Neural progenitor cell (in vitro differentiated cells): ENCODE measurements at regions not wholly inside any gene's neighbourhood (a gene's known extent, or its start where the extent isn't known, plus 50 kb on each side); places are given as distances from the start of the nearest gene placed in this dataset.

ENCODE experiments used
- DNase-seq: peaks from one replicate; pipeline ENCODE4 v3.0.0-alpha.2; 2016; ENCODE audit warnings: low spot score
- H2AFZ ChIP-seq: fragments of 200-600 bp; sonication (generic); replicated peaks from 2 replicates; pipeline ENCODE4 v1.6.1; 2016; ENCODE audit warnings: antibody characterized with exemption
- H3F3A ChIP-seq: fragments of 200-600 bp; sonication (generic); 2 replicates; pipeline ENCODE4 v1.6.1; 2016; ENCODE audit warnings: antibody characterized with exemption, low read depth
- H3K27ac ChIP-seq: fragments of 200-600 bp; sonication (generic); 2 replicates; pipeline ENCODE4 v1.5.1; 2016; ENCODE audit warnings: mild to moderate bottlenecking
- H3K27me3 ChIP-seq: fragments of 200-600 bp; sonication (generic); 2 replicates; pipeline ENCODE4 v1.6.1; 2016; ENCODE audit warnings: mild to moderate bottlenecking, moderate library complexity
- H3K36me3 ChIP-seq: fragments of 200-600 bp; sonication (generic); 2 replicates; pipeline ENCODE4 v1.5.1; 2016
- H3K4me1 ChIP-seq: fragments of 200-600 bp; sonication (generic); 2 replicates; pipeline ENCODE4 v1.6.1; 2016; ENCODE audit warnings: mixed run types
- H3K4me2 ChIP-seq: fragments of 200-600 bp; sonication (generic); 2 replicates; pipeline ENCODE4 v1.6.1; 2016
- H3K4me3 ChIP-seq: fragments of 200-600 bp; sonication (generic); 2 replicates; pipeline ENCODE4 v1.5.1; 2016
- H3K79me2 ChIP-seq: fragments of 200-600 bp; sonication (generic); 2 replicates; pipeline ENCODE4 v1.6.1; 2016; ENCODE audit warnings: low read depth
- H3K9ac ChIP-seq: fragments of 200-600 bp; sonication (generic); 2 replicates; pipeline ENCODE4 v1.6.1; 2016
- H3K9me3 ChIP-seq: fragments of 200-600 bp; sonication (generic); 2 replicates; pipeline ENCODE4 v1.5.1; 2016; ENCODE audit warnings: low read depth
- H4K20me1 ChIP-seq: fragments of 200-600 bp; sonication (generic); 2 replicates; pipeline ENCODE4 v1.6.1; 2016; ENCODE audit warnings: low read depth
- H3K27ac Mint-ChIP-seq: 3 replicates; pipeline ENCODE4 v1.8.0; 2021; ENCODE audit warnings: mixed read lengths
- H3K27me3 Mint-ChIP-seq: 2 replicates; pipeline ENCODE4 v1.8.0; 2022; ENCODE audit warnings: low read depth, mild to moderate bottlenecking, inconsistent platforms, moderate library complexity, mixed read lengths; ENCODE audit not compliant: insufficient read depth
- H3K36me3 Mint-ChIP-seq: 3 replicates; pipeline ENCODE4 v1.8.0; 2021; ENCODE audit warnings: mixed read lengths
- H3K4me1 Mint-ChIP-seq: 3 replicates; pipeline ENCODE4 v1.8.0; 2021; ENCODE audit warnings: mixed read lengths
- H3K4me3 Mint-ChIP-seq: 3 replicates; pipeline ENCODE4 v1.8.0; 2021; ENCODE audit warnings: mild to moderate bottlenecking, moderate library complexity, mixed read lengths
- H3K9me3 Mint-ChIP-seq: 3 replicates; pipeline ENCODE4 v1.8.0; 2020; ENCODE audit warnings: mixed read lengths
- EZH2 ChIP-seq: fragments of 200-600 bp; sonication (generic); IDR thresholded peaks from 2 replicates; pipeline ENCODE4 v1.6.1; 2017; ENCODE audit warnings: antibody characterized with exemption, mild to moderate bottlenecking, moderate library complexity
- EZH2phosphoT487 ChIP-seq: fragments of 200-600 bp; sonication (generic); IDR thresholded peaks from 2 replicates; pipeline ENCODE4 v1.6.1; 2017; ENCODE audit warnings: antibody characterized with exemption
- TF ChIP-seq, protein P1 (sequence below): fragments of 200-600 bp; sonication (generic); IDR thresholded peaks from 2 replicates; pipeline ENCODE4 v1.5.1; 2017; ENCODE audit warnings: antibody characterized with exemption, mild to moderate bottlenecking

DNA sequence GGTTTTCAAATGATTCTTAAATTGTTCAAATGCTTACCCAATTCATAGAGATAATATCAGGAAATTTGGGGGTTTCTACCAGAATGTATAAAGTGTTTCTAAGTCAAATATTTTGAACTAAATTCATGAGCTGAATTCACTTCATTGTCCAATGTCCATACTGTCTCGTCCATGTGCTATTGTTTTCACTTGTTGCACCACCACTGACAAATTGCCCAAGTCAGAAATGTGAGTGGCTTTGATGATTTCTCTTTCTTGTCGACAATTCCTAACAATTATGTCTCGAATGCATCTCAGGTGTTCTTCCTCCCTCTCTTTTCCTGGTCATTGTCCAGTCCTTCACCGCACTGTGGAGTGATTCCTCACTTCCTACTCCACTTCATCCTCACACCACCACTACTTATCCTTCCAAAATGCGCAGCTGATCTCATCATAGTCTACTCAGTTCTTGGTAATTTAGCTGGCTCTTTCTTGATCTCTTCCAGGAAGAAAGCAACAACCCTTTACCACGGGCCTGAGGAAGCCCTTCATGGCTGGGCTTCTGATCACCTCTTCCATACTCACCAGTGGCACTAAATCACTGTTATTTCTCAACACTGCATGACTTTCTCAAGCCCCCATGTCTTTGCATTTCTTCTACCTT lies 161.1 kb downstream of the FOXA2 start:
- Mint-ChIP-seq H3K36me3 (peaks cover 2% of the 10 kb centered on the region), H3K4me3 (no peak overlapping the region), H3K9me3 (peaks cover 5% of the 10 kb centered on the region), H3K27me3 (peaks cover 48% of the 10 kb centered on the region), H3K27ac (no peak overlapping the region), H3K4me1 (no peaks in the 10 kb centered on the region)
- Histone ChIP-seq H3K36me3 (no peaks in the 10 kb centered on the region), H4K20me1 (no peaks in the 10 kb centered on the region), H3K4me2 (no peak overlapping the region), H3F3A (no peaks in the 10 kb centered on the region), H3K79me2 (no peaks in the 10 kb centered on the region), H2AFZ (no peak overlapping the region), H3K9me3 (no peaks in the 10 kb centered on the region), H3K4me1 (peaks cover 6% of the 10 kb centered on the region), H3K4me3 (no peak overlapping the region), H3K27ac (no peak overlapping the region), H3K27me3 (peaks cover 100% of the 10 kb centered on the region), H3K9ac (no peak overlapping the region)
- no peak for TF ChIP-seq EZH2phosphoT487
- DNase-seq = no peak

DNA sequence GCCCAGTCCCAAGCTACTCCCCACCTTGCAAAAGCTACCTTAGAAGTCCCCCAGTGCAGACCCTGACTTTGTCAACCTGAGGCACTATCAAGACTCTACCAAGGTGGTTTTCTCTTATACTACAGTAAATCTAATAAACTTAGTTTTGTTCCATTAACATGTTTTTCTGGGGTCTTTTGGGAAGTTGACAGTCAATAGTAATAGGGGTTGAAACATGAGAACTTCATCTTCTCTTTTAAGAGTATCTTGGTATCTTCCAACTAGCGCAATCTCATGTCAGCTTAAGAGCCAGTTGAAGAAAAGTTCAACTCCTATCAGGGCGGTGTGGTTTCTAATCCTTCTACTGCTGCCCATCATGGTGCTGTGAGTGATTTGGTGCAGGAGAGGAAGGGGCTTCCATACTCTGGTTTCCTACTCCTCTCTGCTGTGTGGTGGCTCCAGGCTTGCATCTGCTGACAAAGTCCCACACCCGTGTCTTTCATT lies 164.2 kb downstream of the FOXA2 start:
- Histone ChIP-seq H3K9ac (no peak overlapping the region), H3K79me2 (no peaks in the 10 kb centered on the region), H3K9me3 (no peaks in the 10 kb centered on the region), H3K36me3 (no peaks in the 10 kb centered on the region), H3K4me2 (no peak overlapping the region), H2AFZ (no peak overlapping the region), H3K4me1 (no peaks in the 10 kb centered on the region), H3K4me3 (no peak overlapping the region), H3K27me3 (peaks cover 94% of the 10 kb centered on the region), H3K27ac (no peak overlapping the region), H3F3A (no peaks in the 10 kb centered on the region), H4K20me1 (no peaks in the 10 kb centered on the region)
- Mint-ChIP-seq H3K27me3 (peaks cover 26% of the 10 kb centered on the region), H3K4me3 (no peak overlapping the region), H3K36me3 (no peaks in the 10 kb centered on the region), H3K9me3 (peaks cover 8% of the 10 kb centered on the region), H3K4me1 (no peaks in the 10 kb centered on the region), H3K27ac (no peak overlapping the region)
- TF ChIP-seq, protein P1, sequence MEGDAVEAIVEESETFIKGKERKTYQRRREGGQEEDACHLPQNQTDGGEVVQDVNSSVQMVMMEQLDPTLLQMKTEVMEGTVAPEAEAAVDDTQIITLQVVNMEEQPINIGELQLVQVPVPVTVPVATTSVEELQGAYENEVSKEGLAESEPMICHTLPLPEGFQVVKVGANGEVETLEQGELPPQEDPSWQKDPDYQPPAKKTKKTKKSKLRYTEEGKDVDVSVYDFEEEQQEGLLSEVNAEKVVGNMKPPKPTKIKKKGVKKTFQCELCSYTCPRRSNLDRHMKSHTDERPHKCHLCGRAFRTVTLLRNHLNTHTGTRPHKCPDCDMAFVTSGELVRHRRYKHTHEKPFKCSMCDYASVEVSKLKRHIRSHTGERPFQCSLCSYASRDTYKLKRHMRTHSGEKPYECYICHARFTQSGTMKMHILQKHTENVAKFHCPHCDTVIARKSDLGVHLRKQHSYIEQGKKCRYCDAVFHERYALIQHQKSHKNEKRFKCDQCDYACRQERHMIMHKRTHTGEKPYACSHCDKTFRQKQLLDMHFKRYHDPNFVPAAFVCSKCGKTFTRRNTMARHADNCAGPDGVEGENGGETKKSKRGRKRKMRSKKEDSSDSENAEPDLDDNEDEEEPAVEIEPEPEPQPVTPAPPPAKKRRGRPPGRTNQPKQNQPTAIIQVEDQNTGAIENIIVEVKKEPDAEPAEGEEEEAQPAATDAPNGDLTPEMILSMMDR = no peak
- TF ChIP-seq EZH2 (no peak), EZH2phosphoT487 (no peak)
- DNase-seq = no peak

DNA sequence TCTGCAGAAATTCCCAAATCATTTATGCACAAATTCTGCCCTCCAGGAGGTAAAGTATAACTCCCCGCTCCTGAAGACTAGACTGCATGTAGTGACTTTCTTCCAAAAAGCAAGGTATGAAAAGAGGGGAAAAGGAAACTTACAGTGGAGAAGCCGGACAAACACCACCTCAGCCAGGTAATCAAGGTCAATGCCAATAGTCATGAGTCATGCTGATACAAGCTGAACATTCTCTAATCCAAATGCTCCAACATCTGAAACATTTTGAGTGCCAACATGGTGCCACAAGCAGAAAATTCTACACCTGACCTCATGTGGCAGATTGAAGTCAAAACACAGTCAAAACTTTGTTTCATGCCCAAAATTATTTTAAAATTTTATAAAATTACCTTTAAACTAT lies 165.6 kb downstream of the FOXA2 start:
- Histone ChIP-seq H2AFZ (no peak overlapping the region), H3K36me3 (no peaks in the 10 kb centered on the region), H3K27ac (no peak overlapping the region), H3K79me2 (no peaks in the 10 kb centered on the region), H3K9ac (no peak overlapping the region), H3K9me3 (no peaks in the 10 kb centered on the region), H3K27me3 (peaks cover 89% of the 10 kb centered on the region), H3K4me3 (no peak overlapping the region), H3K4me1 (no peaks in the 10 kb centered on the region), H3F3A (no peaks in the 10 kb centered on the region), H4K20me1 (no peaks in the 10 kb centered on the region), H3K4me2 (no peak overlapping the region)
- Mint-ChIP-seq H3K4me1 (no peaks in the 10 kb centered on the region), H3K9me3 (peaks cover 8% of the 10 kb centered on the region), H3K27ac (no peak overlapping the region), H3K27me3 (peaks cover 19% of the 10 kb centered on the region), H3K4me3 (no peak overlapping the region), H3K36me3 (no peaks in the 10 kb centered on the region)
- TF ChIP-seq EZH2 = no peak
- TF ChIP-seq, protein P1 = no peak
- no peak for TF ChIP-seq EZH2phosphoT487
- no peak for DNase-seq

DNA sequence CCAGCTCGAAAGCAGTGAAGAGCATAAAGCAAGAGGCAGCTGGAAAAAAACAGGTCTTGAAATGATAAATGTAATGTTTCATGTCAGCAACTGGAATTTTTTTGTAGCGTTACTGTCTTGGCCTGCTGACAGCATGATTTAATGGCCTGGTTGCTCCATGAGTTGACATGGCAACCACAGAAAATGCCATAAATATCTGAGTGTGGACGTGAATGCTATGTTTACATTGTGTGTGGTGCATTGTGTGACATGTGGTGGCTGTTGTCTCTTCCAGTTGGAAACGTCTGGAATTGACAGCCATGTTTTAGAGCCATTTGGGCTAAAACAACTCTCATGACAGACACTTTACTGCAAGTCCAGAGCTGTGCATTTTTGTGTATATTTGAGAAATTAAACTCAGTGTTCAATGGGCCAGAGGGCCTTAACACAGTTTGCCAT lies 170.0 kb downstream of the FOXA2 start:
- no peak overlapping the region for H3K9ac ChIP-seq
- no peaks in the 10 kb centered on the region for H3F3A ChIP-seq
- H4K20me1 ChIP-seq = no peaks in the 10 kb centered on the region
- no peaks in the 10 kb centered on the region for H3K79me2 ChIP-seq
- no peak overlapping the region for H3K27ac Mint-ChIP-seq
- no peaks in the 10 kb centered on the region for H3K4me1 ChIP-seq
- TF ChIP-seq EZH2 = no peak
- no peak for TF ChIP-seq EZH2phosphoT487
- TF ChIP-seq, protein P1 = no peak
- H3K27me3 Mint-ChIP-seq = peaks cover 10% of the 10 kb centered on the region
- H3K4me2 ChIP-seq = no peak overlapping the region
- DNase-seq = no peak
- H3K36me3 ChIP-seq = no peaks in the 10 kb centered on the region
- H2AFZ ChIP-seq = no peak overlapping the region
- no peaks in the 10 kb centered on the region for H3K36me3 Mint-ChIP-seq
- H3K4me1 Mint-ChIP-seq = no peaks in the 10 kb centered on the region
- no peaks in the 10 kb centered on the region for H3K9me3 ChIP-seq
- no peak overlapping the region for H3K27ac ChIP-seq
- H3K4me3 ChIP-seq = no peak overlapping the region
- peaks cover 2% of the 10 kb centered on the region for H3K9me3 Mint-ChIP-seq
- peaks cover 75% of the 10 kb centered on the region for H3K27me3 ChIP-seq
- H3K4me3 Mint-ChIP-seq = no peak overlapping the region
